GM21717 (cell line): ENCODE measurements at regions not wholly inside any gene's neighbourhood (a gene's known extent, or its start where the extent isn't known, plus 50 kb on each side); places are given as distances from the start of the nearest gene placed in this dataset.

Experiments
- ATAC-seq: cut with Tn5 transposase; IDR thresholded peaks from one replicate; pipeline ENCODE4 v1.9.1; 2021; ENCODE audit warnings: mild to moderate bottlenecking, moderate library complexity; ENCODE audit not compliant: unreplicated experiment

DNA sequence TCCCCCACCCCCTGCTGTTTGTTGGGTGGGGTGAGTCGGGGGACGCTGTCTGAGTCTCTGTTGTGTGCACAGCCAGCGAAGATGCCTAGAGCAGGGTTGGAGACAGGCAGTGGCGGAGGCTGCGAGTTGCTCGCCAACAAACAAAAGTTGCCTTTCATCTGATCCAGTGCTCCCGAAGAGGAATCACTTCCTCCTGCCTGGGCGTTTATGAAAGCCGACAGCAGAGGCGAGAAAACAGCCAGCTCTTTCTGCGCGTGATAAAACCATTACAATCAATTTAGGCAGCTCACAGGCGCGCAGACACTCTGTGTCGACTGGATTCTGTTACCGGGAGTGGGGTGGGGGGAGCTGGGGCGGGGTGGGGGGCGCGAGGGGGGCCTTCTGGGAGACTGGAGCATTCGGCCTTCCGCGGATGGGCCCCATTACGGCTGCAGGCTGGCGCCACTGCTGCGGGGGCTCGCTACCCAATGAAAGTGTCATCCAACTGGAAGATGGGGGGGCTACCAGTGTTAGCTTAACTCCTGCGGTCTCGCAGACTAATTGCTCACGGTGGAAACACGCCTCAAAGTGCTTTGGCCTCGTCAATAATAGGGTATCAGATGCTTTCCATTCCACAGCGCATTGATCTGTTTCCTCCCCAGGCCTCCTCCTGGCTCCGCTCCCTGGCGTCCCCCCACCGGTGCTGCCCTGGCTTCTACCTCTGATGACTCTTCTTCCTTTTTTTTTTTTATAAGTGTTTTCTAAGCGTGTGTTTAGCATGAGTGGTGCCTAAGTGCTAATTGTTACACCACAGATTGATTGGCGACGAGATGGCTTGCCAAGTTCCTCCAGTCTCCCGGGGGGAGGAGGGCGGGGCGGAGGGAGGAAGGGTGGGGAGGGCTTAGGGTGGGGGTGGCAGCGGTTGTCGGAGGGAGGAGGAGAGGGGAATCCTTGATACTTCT, 678.4 kb downstream of the MED13L start:
- no peak for ATAC-seq

GRCh38 chr12:115597157-115597712, 680.3 kb downstream of the MED13L start:
- ATAC-seq, result no peak

DNA sequence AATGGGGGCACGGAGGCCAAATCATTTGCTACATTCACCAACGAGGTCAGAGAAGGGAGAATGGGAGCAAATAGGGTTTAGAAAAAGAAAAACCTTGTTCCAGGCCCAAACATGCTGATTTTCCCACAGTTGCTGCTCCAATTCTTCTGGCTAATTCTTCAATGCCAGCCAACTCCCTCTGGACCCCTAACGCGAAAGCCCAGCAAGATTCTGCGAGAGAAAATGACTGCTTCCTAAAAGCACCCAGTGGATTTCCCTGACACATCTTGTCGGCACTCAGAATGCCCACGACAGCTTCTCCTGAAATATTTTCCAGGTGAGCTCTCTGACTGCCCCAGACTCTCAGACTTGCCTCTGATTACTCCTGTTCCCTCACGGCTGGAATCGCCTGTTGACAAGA, 689.4 kb downstream of the MED13L start:
- no peak for ATAC-seq

DNA sequence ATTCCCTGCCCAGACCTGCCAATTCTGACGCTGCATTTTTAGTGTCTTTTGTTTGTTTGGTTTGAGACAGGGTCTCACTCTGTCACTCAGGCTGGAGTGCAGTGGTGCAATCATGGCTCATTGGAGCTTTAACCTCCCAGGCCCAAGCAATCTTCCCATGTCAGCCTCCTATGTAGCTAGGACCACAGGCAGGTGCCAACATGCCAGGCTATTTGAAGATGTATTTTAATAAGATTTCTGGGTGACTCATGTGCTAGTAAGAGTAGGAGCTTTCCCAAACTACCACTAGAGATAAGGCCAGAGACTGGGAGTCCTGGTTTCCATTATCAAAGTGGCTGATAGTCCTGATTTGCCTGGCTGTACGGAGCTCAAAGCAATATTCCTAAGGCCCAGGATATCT, 693.3 kb downstream of the MED13L start:
- ATAC-seq, result no peak

DNA sequence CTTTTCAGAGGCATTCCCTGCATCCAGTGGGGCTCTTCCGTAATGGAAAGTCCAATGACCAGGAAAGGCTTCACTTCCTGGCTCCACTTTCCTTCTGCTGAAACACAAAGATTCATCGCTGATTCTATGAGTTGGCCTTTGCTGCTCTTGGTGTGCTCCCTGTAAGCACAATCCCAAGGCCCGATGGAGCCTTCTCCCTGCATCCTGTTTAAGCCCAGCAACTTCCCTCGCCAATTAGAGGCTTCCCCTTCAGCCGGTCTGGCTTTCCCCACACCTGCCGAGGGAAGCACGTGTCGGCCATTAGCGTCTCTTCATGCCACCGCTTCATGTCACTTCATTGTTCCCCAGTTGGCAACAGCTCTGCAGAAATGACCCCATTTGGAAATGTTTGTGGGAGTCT, 693.9 kb downstream of the MED13L start:
- ATAC-seq, result no peak

DNA sequence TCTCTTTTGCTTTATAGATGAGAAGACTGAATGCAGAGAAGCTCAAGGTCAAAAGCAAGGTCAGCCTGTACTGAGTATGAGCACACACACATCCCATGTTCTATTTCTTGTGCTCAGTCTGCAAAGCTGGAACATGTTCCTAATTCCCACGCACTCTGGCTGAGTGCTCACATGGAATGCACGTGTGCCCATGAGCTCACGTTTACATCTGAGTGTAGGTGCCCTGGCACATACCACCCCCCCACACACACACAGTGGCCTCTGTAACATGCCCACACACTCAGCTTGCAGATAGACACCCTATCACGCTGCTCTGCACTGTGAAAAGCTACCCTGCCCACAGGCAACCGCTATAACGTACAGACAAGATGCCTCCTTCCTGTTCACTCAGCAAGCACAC, 700.1 kb downstream of the MED13L start:
- ATAC-seq, result no peak

GRCh38 chr12:115574826-115575225, 702.7 kb downstream of the MED13L start:
- ATAC-seq, result no peak

GRCh38 chr12:115572440-115572839, 705.1 kb downstream of the MED13L start:
- peak; percentile 93 for ATAC-seq

DNA sequence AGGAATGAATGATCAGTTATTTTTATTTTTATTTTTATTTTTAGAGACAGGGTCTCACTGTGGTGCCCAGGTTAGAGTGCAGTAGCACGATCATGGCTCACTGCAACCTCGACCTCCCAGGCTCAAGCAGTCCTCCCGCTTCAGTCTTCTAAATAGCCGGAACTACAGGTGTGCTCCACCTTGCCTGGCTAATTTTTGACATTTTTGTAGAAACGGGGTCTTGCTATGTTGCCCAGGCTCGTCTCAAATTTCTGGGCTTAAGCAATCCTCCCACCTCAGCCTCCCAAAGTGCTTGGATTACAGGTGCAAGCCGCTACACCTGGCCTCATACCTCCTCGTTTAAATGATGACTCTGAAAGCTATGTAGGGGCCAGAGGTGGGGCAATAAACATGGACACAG, 706.0 kb downstream of the MED13L start:
- no peak for ATAC-seq

DNA sequence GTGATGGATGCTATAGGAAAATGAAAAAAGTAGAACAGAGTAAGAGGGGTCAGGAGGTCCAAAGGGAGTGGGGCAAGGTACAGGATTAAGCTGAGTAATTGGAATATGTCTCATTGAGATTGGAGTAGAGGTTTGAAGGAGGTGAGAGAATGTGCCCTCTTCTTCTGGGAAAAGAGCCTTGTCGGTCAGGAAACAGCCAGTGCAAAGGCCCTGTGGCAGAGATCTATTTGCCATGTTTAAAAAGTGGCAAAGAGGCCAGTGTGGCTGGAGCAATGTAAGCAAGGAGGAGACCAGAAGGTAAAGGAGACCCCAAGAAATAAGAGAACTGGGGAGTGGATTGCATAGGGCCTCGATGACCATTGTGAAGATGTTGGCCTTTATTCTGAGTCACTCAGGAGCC, 706.5 kb downstream of the MED13L start:
- no peak for ATAC-seq

DNA sequence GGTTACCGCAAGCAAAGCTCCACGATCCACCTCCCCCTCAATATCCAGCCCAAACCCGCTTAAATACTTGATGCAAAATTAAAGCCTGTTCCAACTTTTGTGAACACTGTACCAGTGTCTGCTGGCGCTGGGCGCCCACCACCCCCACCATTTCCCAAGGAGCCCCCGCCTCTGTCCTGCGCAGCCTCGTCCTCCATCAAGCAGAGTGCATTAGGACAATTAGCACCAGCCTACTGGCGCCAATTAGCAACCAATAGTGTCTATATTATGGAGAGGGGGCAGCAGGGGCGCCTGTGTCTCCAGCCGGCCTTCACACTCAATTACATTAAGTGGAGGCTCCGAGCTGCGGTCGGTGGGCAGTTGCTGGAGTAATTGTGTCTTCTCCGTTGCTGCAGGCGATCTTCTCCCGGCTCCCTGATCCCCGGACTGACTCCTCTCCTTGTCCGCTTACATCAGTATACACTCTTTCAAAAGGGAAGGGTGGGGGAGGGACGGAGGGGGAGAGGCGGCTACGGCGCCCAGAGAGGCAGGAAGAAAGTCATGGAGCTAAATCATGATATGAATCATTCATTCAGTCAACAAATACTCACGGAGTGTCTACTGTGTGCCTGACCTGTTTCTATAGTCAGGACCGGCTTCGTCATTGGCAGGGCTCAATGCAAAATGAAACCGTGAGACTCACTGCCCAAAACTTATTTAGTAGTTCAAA, 707.3 kb downstream of the MED13L start:
- no peak for ATAC-seq

- ATAC-seq, result no peak
These were observed 708.0 kb downstream of the MED13L start for GRCh38 chr12:115569345-115570068.

GRCh38 chr12:115558281-115558680, 719.2 kb downstream of the MED13L start:
- ATAC-seq, result no peak

DNA sequence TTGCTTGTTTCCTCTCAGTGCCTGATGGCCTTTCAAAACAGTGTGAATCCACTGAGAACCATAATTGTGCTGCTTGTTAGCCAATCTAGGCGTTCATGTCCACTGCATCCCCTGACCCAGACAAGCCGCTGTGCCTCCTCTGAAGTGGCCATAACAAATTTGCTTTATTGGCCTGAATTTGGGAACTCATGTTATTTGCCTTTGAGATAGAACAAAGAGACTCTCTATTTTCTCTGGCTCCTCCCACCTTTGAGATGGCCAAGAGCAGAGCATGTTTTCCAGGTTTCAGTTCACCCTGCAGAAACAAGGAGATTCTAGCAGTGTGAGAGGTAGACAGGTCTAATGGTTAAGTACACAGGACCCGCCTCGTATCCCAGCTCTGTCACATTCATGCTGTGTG, 723.9 kb downstream of the MED13L start:
- ATAC-seq, result no peak

DNA sequence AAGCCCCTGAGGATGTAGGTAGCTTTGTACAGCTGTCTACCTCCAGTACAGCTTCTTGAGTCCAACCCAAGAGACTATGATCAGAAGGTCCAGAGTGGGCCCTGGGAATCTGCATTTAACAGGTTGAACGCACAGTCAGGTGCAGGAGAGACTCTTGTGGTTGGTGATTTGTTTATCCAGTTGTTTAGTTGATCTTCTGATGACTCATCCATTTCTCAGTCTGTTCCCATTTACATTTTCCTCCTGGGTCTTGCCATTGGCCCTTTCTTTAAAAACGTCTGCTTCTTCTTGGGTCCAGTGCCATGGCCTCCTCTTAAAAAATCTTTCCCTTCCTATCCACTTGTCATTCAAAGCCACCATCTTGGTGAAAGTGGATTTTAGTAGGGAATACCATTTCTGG, 734.2 kb downstream of the MED13L start:
- ATAC-seq, result no peak

DNA sequence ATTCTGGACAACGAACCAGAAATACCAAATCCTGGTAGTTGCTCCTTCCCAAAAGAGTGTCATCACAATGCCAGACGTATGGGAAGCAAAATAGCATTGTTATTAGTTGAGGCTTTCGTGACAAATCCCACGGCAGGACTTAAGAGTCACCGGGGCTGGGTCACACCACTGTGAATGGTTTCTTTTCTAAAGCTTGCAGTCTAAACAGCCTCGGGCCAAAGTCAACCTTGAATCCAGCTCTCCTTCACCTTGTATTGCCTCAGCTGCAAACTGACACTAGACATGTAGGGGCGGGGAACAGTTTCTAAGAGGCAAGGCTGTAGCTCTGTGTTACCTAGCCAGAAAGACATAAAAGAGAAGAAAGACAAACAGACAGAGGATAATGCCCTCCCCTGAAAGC, 734.8 kb downstream of the MED13L start:
- no peak for ATAC-seq

- ATAC-seq, result no peak
These were observed 735.5 kb downstream of the MED13L start for GRCh38 chr12:115541891-115542421.

DNA sequence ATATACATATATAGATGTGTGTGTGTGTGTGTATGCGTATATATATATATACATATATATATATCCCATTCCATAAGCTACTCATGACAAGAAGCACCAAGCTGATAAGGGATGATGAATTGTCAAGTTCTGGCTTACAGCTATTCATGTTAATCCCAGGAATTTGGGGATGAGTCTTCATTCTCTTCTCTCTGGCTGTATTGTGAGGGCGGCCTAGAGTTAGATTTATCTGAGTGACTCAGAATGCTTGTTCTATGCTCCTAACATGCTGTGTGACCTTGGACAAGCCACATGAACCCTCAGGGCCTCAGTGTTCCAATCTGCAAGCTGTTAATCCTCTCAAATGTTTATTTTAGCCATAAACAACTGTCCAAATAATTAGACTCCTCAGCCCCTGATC, 749.0 kb downstream of the MED13L start:
- no peak for ATAC-seq

- ATAC-seq, result no peak
These were observed 755.6 kb downstream of the MED13L start for GRCh38 chr12:115521771-115522409.

- ATAC-seq, result no peak
These were observed 757.6 kb downstream of the MED13L start for GRCh38 chr12:115519887-115520286.
